ENCODE measurements at regions not wholly inside any gene's neighbourhood (a gene's known extent, or its start where the extent isn't known, plus 50 kb on each side); places are given as distances from the start of the nearest gene placed in this dataset.

- H4K20me1 ChIP-seq (replicated peaks; ENCODE audit: control insufficient read depth, extremely low read depth, insufficient read depth, low read length) = no peaks in the 10 kb centered on the region
- no peak overlapping the region for H3K27ac ChIP-seq (ENCODE audit: insufficient read depth, low read depth, low read length)
- H3K4me1 ChIP-seq (ENCODE audit: control insufficient read depth, extremely low read depth, insufficient read depth, low read length) = no peaks in the 10 kb centered on the region
- H3K9me1 ChIP-seq (replicated peaks; ENCODE audit: control insufficient read depth, extremely low read depth, insufficient read depth, low read length) = no peaks in the 10 kb centered on the region
- intact Hi-C loops (cut with micrococcal nuclease) = no loop called here
- POLR2A ChIA-PET = no interaction called here
- no peak overlapping the region for H3K4me2 ChIP-seq (ENCODE audit: insufficient read depth, low read length)
- TF ChIP-seq CTCF (IDR thresholded peaks at IDR 0.05; ENCODE audit: extremely low read depth in 1 of 2, insufficient read depth in 1 of 2, low read depth in 1 of 2, low read length in 2 of 2) (no peak), FOS (IDR thresholded peaks at IDR 0.05; ENCODE audit: borderline replicate concordance, insufficient read depth, low read length) (no peak), GATA2 (IDR thresholded peaks at IDR 0.05; ENCODE audit: insufficient read depth, insufficient read length, low read depth, low read length) (no peak), POLR2A (IDR thresholded peaks at IDR 0.05; ENCODE audit: low read depth, low read length) (no peak), EZH2 (IDR thresholded peaks at IDR 0.05; ENCODE audit: borderline replicate concordance, low read depth, low read length, severe bottlenecking) (no peak), MYC (IDR thresholded peaks at IDR 0.05; ENCODE audit: low read depth, low read length) (no peak), POLR2AphosphoS5 (IDR thresholded peaks at IDR 0.05; ENCODE audit: insufficient read depth, low read depth, low read length) (no peak), MAX (IDR thresholded peaks at IDR 0.05; ENCODE audit: insufficient read depth, insufficient read length) (no peak), JUN (IDR thresholded peaks at IDR 0.05; ENCODE audit: borderline replicate concordance, insufficient read depth, insufficient read length, low read depth) (no peak)
- no peaks in the 10 kb centered on the region for H3K36me3 ChIP-seq (ENCODE audit: control insufficient read depth in 2 of 2, extremely low read depth in 1 of 2, insufficient read depth in 2 of 2, low read length in 2 of 2)
- DNase-seq (ENCODE audit: low read depth, low spot score) (no peak), FAIRE-seq (no peak)
- no peak overlapping the region for H3K9ac ChIP-seq (replicated peaks; ENCODE audit: extremely low read depth, insufficient read depth, low read length)
- H3K9me3 ChIP-seq (replicated peaks; ENCODE audit: control insufficient read depth, insufficient read depth, low read length) = no peaks in the 10 kb centered on the region
- no peaks in the 10 kb centered on the region for H3K79me2 ChIP-seq (ENCODE audit: control insufficient read depth, insufficient read depth, low read length)
- CTCF ChIA-PET = no interaction called here
- dilution Hi-C loops (cut with MboI; ENCODE audit: extremely low pct_ligation_motif_present, low sequenced_read_pairs) = no loop called here
- no TSS peak for BruUV-seq (replicated peaks)
- H3K4me3 ChIP-seq (replicated peaks in 1 of 3; ENCODE audit: insufficient read depth in 1 of 3, low read depth in 1 of 3, low read length in 3 of 3) = no peak overlapping the region
- H3K27me3 ChIP-seq (ENCODE audit: control insufficient read depth in 2 of 2, insufficient read depth in 2 of 2, low read length in 2 of 2) = peaks cover 1 to 6% of the 10 kb centered on the region in 2 experiments
- H2AFZ ChIP-seq (ENCODE audit: low read depth, low read length) = no peak overlapping the region
Observed at GRCh38 chr2:120824246-120824645, 88.6 kb downstream of the GLI2 start.
